HG02885 (cell line): ENCODE measurements at regions not wholly inside any gene's neighbourhood (a gene's known extent, or its start where the extent isn't known, plus 50 kb on each side); places are given as distances from the start of the nearest gene placed in this dataset.

Source experiments
- ATAC-seq: cut with Tn5 transposase; IDR thresholded peaks from one replicate; pipeline ENCODE4 v1.9.1; 2021; ENCODE audit warnings: mild to moderate bottlenecking; ENCODE audit not compliant: unreplicated experiment, poor library complexity

DNA sequence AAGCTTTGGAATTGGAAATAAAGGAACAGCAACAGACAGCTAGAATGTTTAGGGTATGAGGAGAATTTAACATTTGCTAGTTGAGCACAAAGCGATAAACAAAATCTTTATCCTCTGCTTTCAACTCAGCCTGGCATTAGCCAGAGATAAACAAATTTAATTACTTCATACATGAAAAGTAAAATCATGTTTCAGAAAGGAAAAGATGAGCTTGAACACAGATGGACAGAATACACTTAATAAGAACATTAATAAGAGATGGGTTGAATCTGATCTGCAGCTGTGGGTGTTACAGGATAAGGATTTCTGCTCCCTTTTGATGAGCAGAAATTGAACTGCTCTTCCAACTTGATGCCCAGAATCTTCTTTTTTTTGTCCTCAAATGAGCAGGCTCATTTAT is 275.2 kb downstream of the CSNK1G3 start:
- no peak for ATAC-seq

DNA sequence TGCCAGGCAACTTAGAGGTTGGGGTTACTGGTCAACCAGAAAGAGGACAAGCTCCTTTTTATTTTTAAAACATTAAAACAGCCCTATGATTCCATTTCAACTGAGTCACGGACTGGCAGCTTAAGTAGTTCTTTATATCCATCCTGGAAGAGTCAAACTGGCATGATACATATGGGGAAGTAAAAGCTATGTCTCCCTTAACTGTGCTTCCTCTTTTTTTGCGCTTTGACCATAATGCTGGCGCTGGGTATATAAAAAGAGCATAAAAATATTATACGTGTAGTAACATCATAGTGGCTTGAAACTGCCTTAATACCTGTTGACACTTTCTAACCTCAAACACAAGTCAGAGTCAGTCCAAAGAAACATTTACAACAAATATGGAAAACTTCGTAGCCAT is 274.4 kb downstream of the CSNK1G3 start:
- ATAC-seq, result no peak

DNA sequence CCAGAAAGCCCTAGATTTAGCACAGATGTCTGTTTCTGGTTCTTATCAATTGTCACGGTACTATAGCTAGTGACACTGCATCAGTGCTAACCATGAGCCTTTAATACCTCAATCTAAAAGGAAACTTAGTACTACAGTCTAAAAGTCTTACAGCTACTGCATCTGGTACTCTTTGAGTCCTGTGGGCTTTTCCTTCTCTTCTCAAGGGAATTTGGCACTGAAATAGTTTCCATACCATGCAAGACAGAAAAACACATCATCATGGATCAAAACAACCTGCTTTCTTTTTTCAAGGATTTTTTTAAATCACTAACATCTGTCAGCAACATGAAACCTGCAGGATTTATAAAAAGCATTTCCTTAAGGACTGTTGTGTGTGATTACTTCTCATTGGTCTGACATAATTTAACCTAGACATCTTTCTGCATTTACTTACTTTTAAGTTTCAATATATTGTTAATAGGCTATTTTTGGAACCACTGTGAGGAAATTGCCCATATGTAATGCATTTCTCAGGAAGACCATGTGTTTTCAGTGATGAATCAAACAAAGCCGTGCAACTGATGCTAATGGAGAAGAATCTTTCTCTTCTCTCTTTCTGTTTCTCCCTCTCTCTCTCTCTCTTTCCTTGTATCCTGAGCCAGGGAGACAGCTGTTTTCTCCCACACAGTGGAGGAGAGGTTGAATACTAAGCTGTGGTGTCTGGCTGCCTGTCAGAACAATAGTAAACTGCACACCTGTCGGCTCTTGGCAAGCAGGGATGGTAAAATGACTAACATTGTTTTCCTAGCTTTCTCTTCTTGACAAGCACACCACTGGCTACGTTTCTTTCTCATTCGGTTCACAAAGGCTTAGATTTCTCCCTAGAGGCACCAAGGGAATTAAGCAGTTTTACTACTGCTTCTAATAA is 273.4 kb downstream of the CSNK1G3 start:
- ATAC-seq, result no peak

DNA sequence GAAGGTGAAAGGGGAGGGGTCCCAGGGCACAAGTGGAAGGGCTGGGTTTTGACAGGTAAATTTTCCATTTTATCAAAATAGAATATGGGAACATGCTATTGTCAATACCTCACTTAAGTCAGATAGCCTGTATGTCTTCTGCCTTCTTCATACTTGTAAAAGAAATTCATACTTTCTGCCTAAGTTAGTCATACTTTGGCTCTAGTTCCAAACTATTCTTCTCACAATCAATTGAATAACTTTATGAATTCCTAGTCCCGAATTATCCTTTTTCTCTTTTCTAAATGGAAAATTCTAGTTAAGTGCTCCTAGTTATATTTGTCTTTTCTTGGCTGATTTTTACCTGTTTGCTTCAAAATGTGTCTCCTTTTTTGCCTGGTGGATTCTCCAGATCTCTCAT is 271.4 kb downstream of the CSNK1G3 start:
- no peak for ATAC-seq

- no peak for ATAC-seq
Measured at GRCh38 chr5:123778641-123779040, 266.7 kb downstream of the CSNK1G3 start.

DNA sequence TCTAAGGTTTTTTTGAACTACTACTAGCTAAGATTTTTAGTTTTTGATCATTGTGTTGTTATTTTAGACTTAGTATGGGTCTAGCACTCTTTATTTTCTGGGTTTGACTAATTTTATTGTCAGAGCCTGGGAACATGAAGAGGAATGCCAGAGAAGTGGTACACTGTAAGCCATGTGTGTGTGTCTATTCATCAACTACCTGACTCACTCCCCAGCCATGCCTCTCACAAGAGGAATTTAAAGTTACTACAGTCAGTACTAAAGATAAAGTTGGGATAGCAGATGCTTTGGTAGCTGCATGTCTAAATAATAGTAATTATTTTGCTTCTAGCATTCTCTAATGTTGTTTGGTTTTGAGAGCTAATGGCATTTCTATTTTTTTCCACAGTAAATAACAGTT is 264.8 kb downstream of the CSNK1G3 start:
- no peak for ATAC-seq

GRCh38 chr5:123771715-123772114 is 259.7 kb downstream of the CSNK1G3 start:
- no peak for ATAC-seq

- no peak for ATAC-seq
Measured at GRCh38 chr5:123763201-123763600, 251.2 kb downstream of the CSNK1G3 start.

- no peak for ATAC-seq
Measured at GRCh38 chr5:123756816-123757215, 244.8 kb downstream of the CSNK1G3 start.

- no peak for ATAC-seq
Measured at GRCh38 chr5:123756318-123756665, 244.3 kb downstream of the CSNK1G3 start.

DNA sequence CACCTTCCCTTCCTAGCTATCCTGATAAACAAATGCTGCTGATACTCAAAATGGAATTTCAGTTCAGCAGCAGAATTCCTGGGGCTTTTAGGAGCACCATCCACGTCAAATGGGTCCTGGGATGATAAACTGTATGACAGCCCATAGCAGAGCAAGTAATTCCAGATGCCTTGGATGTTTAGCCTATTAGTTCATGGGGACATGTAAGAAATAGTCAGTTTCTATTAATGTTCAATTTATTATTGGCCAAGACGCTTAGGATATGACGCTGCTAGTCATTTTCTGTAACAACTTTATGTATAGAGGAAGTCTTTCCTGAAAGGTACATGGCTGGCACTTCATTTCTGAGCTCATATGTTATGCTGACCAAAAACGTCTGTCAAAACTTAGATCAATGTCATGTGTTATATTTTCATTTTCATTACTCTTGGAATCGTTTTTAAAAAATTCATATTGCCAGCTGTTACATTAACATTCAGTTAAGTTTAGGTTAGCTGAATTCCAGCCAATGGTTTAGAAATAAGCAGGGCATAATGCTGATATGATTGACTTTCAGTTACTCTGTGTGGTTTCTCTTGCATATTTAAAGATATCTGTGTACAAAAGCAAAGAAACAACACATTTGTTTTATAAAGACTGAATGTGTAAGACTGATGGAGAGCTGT is 243.8 kb downstream of the CSNK1G3 start:
- no peak for ATAC-seq

- no peak for ATAC-seq
Measured at GRCh38 chr5:123754908-123755307, 242.9 kb downstream of the CSNK1G3 start.

GRCh38 chr5:123753937-123754891 is 242.2 kb downstream of the CSNK1G3 start:
- no peak for ATAC-seq

DNA sequence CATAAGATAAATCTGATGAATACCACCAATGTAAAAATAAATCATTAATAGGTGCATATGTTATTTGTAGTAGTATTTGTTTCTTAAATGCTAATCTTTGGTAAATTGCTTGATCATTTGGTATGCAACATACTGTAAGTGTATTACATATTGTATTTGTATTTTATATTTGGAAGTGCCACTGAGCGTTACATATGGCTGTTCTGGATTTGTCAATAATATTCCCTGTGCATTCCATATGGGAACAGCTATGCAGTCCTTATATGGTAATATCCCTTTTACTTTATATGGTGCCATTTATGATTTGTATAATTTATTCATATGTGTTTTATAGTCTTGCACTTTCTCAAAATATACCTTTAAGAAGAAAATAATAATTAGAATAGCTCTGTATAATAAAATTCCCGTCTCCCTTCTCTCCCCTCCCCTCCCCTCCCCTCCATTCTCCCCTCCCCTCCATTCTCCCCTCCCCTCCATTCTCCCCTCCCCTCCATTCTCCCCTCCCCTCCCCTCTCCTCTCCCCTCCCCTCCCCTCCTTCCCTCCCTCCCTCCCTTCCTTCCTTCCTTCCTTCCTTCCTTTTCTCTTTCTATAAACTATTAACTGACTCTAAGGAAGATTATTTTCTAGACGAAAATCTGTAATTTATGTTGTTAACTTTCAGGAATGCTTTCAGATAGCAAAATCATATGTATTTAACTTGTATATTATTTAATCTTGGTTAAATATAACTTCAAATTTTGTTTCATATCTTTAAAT is 241.4 kb downstream of the CSNK1G3 start:
- ATAC-seq, result no peak

- no peak for ATAC-seq
Measured at GRCh38 chr5:123752552-123753179, 240.7 kb downstream of the CSNK1G3 start.

GRCh38 chr5:123751670-123752069 is 239.7 kb downstream of the CSNK1G3 start:
- ATAC-seq, result no peak

DNA sequence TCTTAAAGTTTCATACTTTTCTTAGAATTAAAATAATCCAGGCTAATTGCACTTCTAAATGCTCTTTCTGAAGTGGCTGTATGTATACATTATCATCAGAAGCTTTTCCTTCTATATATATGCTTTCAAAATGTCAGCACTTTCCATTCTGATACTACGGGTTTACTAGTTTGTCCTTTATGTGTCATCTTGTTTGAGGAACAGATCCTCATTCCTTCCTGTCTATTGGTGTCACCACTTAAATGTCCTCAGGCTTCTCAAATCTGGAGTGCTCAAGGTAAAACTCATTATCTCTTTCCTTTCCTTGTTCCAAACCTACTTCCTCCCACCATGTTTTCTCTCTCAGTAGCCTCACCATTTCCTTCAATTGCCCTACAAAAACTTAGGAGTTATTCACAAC is 236.3 kb downstream of the CSNK1G3 start:
- no peak for ATAC-seq

GRCh38 chr5:123746683-123747360 is 234.8 kb downstream of the CSNK1G3 start:
- no peak for ATAC-seq

DNA sequence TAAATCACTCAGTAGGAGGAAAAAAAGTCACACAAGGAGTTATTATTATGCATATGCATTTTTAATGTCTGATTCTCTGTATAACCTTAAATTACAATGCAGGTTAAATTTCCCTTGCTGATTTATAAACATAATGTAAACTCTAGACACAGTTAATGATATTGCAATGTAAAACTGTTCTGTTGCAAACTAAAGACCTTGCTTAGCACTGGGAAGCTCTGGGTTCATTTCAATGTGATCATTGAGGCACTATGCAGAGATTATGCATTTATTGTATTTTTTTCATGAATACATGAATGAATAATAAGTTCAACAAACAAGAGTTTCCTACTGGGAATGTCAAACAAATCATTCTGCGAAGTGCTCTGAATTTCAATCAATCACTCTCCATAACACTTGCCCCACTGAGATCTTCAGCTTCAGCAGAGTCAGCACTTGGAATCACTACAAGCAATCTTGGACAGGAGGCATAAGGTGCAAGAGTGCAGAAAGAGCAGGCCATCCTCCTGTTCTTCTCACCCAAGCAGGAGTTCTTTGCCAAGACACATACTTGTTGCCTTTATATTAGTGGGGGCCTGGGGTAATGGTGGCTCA is 232.1 kb downstream of the CSNK1G3 start:
- ATAC-seq, result no peak
